ENCODE measurements at regions not wholly inside any gene's neighbourhood (a gene's known extent, or its start where the extent isn't known, plus 50 kb on each side); places are given as distances from the start of the nearest gene placed in this dataset.

GRCh38 chr14:84003346-84003745 is 1526.6 kb upstream of the FLRT2 start:
- Histone ChIP-seq H3K36me3 (ENCODE audit: low read depth) (no peaks in the 10 kb centered on the region), H3K9me3 (peaks cover 12% of the 10 kb centered on the region), H3K4me3 (no peak overlapping the region), H3K4me1 (ENCODE audit: low read depth) (no peaks in the 10 kb centered on the region)
- intact Hi-C loops (cut with DNase I, micrococcal nuclease): no loop called here
- no peak for DNase-seq
- ATAC-seq: no peak
- TF ChIP-seq, protein P1, sequence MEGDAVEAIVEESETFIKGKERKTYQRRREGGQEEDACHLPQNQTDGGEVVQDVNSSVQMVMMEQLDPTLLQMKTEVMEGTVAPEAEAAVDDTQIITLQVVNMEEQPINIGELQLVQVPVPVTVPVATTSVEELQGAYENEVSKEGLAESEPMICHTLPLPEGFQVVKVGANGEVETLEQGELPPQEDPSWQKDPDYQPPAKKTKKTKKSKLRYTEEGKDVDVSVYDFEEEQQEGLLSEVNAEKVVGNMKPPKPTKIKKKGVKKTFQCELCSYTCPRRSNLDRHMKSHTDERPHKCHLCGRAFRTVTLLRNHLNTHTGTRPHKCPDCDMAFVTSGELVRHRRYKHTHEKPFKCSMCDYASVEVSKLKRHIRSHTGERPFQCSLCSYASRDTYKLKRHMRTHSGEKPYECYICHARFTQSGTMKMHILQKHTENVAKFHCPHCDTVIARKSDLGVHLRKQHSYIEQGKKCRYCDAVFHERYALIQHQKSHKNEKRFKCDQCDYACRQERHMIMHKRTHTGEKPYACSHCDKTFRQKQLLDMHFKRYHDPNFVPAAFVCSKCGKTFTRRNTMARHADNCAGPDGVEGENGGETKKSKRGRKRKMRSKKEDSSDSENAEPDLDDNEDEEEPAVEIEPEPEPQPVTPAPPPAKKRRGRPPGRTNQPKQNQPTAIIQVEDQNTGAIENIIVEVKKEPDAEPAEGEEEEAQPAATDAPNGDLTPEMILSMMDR (IDR thresholded peaks at IDR 0.05): no peak

DNA sequence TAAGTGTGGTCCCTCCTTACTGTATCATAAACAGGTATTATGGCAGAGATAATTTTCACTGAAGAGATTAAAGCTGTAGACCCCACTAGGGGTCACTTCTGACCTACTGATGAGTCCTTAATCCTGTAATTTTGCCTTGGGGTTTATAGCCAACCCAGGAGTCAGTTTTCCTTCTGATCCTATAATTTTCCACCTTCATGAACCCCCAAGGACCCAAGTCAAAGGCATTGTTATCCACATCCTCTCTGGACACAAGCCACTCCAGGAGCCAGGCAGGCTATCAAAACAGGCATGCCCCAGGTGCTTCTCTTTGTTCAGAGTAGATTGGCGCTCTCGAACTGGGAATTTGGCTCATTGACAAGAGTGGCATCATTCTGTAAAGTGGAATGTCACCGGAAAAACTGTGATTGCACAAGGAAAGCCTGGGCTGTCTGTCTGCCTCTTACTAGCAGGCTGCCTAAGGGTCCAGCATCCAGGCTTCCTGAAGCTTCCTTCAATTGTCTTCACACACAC is 1523.2 kb upstream of the FLRT2 start:
- TF ChIP-seq, protein P1 (IDR thresholded peaks at IDR 0.05): no peak
- Histone ChIP-seq H3K4me3 (no peak overlapping the region), H3K9me3 (peaks cover 9% of the 10 kb centered on the region), H3K36me3 (ENCODE audit: low read depth) (no peaks in the 10 kb centered on the region), H3K4me1 (ENCODE audit: low read depth) (no peaks in the 10 kb centered on the region)
- intact Hi-C loops (cut with DNase I, micrococcal nuclease): no loop called here
- no peak for ATAC-seq
- DNase-seq: no peak

- no peak overlapping the region for H3K4me3 ChIP-seq
- intact Hi-C loops (cut with DNase I, micrococcal nuclease): no loop called here
- ATAC-seq: no peak
- H3K36me3 ChIP-seq (ENCODE audit: low read depth): no peaks in the 10 kb centered on the region
- no peak for DNase-seq
- TF ChIP-seq, protein P1 (IDR thresholded peaks at IDR 0.05): no peak
- no peaks in the 10 kb centered on the region for H3K4me1 ChIP-seq (ENCODE audit: low read depth)
- H3K9me3 ChIP-seq: no peaks in the 10 kb centered on the region
Observed at GRCh38 chr14:84013424-84013823, 1516.5 kb upstream of the FLRT2 start.

DNA sequence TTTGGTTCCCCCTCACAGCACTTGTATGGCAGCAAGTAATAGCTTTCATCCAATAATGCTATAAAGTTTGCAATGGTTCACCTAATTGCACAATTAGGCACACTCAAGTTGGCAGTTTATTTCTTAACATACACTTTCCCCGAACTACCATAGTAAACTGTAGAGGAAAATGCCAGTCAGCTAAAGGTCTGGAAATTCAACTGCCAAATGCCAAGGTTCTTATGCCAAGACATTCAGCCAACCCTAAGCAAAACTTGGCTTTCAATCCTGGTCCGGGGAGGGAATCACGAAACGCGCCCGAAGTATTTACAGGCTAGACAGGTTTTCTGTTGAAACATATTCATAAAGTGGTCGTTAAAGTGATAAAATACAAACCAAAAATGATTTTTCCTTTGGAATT is 1512.4 kb upstream of the FLRT2 start:
- TF ChIP-seq, protein P1 (IDR thresholded peaks at IDR 0.05): no peak
- intact Hi-C loops (cut with DNase I, micrococcal nuclease): no loop called here
- Histone ChIP-seq H3K4me3 (no peak overlapping the region), H3K36me3 (ENCODE audit: low read depth) (no peaks in the 10 kb centered on the region), H3K9me3 (peaks cover 12% of the 10 kb centered on the region), H3K4me1 (ENCODE audit: low read depth) (no peaks in the 10 kb centered on the region)
- no peak for ATAC-seq
- DNase-seq: no peak

DNA sequence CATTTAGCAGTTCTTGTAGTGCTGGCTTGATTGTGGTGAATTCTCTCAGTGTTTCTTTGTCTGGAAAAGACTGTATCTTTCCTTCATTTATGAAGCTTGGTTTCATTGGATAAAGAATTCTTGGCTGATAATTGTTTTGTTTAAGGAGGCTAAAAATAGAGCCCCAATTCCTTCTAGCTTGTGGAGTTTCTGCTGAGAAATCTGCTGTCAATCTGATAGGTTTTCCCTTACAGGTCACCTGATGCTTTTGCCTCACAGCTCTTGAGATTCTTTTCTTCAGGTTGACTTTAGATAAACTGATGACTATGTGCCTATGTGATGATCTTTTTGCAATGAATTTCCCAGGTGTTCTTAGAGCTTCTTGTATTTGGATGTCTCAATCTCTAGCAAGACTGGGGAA is 1508.5 kb upstream of the FLRT2 start:
- TF ChIP-seq, protein P1 (IDR thresholded peaks at IDR 0.05): no peak
- intact Hi-C loops (cut with DNase I, micrococcal nuclease): no loop called here
- no peak for DNase-seq
- no peak overlapping the region for H3K4me3 ChIP-seq
- H3K4me1 ChIP-seq (ENCODE audit: low read depth): no peaks in the 10 kb centered on the region
- no peak for ATAC-seq
- no peaks in the 10 kb centered on the region for H3K36me3 ChIP-seq (ENCODE audit: low read depth)
- peaks cover 14% of the 10 kb centered on the region for H3K9me3 ChIP-seq

DNA sequence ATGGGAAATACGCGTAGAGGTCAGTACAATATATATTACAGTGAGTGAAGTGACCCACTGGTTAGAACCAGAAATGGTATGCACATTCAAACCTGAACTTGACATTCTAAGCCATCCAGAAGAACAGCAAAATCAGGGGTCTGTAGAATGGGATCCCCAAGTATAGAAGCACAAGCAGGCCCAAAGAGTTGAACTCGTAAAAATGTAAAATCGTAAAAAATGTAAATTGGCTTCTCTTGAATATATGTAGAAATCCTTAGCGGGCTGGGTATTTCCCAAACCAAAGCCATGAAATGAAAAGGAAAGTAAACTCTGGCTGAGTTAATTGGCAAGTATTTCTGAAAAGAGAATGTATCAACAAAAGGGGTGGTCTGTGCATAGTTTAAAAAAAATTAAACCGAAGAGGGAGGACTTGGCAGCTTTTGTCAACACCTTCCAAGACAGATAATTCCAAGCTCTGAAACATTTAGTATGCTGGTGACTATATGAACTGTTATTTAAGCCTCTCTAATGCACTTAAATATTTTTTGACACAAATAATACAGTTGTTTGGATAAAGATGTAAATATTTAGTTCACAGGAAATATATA is 1505.6 kb upstream of the FLRT2 start:
- TF ChIP-seq, protein P1 (IDR thresholded peaks at IDR 0.05): no peak
- no peak for DNase-seq
- peaks cover 20% of the 10 kb centered on the region for H3K9me3 ChIP-seq
- ATAC-seq: no peak
- no peaks in the 10 kb centered on the region for H3K36me3 ChIP-seq (ENCODE audit: low read depth)
- intact Hi-C loops (cut with DNase I, micrococcal nuclease): no loop called here
- H3K4me1 ChIP-seq (ENCODE audit: low read depth): no peaks in the 10 kb centered on the region
- H3K4me3 ChIP-seq: no peak overlapping the region

All from mucosa of descending colon (tissue), 3 donors.